ENCODE measurements at regions not wholly inside any gene's neighbourhood (a gene's known extent, or its start where the extent isn't known, plus 50 kb on each side); places are given as distances from the start of the nearest gene placed in this dataset.

DNA sequence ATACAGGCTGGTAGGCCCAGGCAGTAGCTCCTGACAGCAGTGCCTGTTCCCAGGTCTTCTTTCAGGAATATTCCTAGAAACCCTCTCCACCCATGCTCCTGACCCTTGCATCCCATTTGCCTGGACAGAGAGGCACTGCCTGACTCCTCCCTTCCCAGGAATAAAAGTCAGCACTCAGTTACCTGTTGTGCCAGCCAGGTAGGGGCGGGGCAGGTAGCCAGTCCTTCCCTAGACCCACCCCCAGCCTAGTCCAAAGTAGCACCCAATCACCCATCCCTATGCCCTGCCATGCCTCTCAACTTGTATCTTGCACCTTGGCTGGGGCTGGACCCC lies 129.9 kb downstream of the MRPL14 start:
- no peak for DNase-seq

- no peak for DNase-seq
Observed at GRCh38 chr6:43996618-43997344, 130.5 kb downstream of the MRPL14 start.

GRCh38 chr6:43995137-43995536 lies 132.1 kb downstream of the MRPL14 start:
- DNase-seq, result no peak

DNA sequence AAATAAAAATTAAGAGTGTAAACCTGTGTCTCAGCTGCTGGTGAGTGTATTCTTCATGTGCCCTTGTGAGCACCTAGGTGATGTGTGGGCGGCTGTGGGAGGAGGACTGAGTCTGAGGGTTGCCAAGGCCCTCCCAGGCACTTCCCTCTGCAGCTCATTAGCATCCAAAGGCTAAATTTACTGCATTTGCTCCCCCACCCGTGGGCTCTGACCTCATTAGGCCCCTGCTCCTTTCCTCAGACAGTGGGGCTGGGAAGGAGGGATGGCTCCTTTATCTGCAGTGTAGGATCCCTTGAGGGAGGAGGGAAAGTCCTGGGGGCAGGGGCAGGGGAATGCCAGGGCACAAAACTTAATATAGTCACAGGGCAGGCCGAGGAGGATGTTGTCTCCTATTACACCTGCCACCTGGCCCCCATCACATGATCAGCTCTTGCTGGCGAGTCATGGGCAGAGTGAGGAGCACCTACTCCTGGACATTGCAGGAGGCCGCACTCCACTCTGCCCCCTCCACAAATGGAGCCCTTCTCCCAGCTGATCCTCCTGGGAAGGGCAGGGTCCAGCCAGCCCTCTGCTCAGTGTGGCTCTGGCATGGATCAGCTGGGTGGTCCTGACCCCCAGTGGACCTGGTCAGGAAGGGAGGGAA lies 133.2 kb downstream of the MRPL14 start:
- DNase-seq, result no peak

GRCh38 chr6:43992783-43993644 lies 134.2 kb downstream of the MRPL14 start:
- DNase-seq, result no peak

GRCh38 chr6:43992126-43992663 lies 135.1 kb downstream of the MRPL14 start:
- DNase-seq, result no peak

GRCh38 chr6:43990627-43991619 lies 136.3 kb downstream of the MRPL14 start:
- DNase-seq, result no peak

- DNase-seq, result no peak
Observed at GRCh38 chr6:43990275-43990626, 137.0 kb downstream of the MRPL14 start.

DNA sequence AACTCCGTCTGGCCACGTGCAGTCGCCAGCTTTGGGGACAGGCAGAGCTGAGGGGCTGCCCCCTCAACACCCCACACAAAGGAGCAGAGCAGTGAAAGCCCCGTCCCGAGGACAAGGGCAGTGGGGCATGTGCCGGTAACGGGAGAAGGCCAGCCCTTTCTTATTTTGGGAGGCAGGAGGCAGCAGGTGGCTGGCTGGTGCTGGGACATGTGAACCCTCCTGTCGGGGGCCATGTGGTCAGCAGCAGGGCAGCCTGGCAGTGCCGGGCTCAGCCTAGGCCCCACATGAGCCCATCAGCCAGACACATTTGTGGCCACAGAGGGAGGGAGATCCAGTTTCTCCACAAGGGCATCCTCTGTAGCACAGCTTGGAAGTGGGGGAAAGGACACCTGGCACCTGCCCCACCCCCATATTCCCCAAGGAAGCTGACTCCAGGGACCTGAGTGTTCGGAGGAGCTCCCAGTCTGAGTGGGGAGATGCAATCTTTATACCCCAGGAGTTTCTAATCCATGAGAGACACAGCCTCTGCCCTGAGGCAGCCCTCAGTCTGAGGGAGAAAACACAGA lies 137.6 kb downstream of the MRPL14 start:
- no peak for DNase-seq

DNA sequence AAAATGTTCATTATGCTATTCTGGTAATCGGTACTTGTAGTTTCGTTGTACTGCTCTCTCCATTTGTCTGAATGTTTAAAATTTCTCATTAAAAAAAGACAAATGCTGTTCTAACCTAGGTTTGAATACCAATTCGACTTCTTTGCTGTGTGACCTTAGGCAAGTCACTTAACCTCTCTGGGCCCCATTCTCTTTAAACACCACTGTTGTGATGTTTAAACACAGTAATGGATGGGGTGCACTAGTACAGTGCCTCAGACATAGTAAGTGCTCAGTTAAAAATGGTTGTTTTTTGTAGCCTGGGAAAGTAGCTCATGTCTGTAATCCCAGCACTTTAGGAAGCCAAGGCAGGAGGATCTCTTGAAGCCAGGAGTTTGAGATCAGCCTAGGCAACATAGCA lies 138.5 kb downstream of the MRPL14 start:
- DNase-seq, result no peak

DNA sequence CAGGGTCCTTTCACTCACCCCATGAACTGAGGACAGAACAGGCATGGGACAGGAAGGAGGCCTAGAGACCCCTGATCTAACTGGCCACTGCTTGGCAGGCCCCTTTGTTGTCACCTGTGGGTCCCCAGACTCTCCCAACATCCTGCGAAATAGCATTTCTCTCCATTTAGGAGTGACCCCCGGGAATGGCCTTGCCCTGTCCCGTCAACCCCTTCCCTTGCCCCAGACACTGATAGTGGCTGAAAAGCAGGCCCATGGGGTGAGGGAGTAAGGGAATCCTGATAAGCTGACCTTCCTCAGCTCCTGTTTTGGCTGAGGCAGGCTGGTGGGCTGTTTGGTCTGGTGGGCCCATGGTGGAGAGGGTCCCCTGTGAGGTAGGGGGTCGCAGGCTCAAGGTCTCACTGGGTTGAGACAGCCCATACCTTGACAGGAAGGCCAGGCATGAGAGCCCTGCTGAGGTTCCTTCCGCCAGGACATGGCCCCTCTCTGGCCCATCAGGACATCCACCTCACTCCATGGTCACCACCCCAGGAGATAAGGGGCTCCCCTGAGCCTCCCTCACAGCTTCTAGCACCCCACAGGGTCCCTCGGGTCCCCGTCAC lies 139.3 kb downstream of the MRPL14 start:
- DNase-seq, result no peak

DNA sequence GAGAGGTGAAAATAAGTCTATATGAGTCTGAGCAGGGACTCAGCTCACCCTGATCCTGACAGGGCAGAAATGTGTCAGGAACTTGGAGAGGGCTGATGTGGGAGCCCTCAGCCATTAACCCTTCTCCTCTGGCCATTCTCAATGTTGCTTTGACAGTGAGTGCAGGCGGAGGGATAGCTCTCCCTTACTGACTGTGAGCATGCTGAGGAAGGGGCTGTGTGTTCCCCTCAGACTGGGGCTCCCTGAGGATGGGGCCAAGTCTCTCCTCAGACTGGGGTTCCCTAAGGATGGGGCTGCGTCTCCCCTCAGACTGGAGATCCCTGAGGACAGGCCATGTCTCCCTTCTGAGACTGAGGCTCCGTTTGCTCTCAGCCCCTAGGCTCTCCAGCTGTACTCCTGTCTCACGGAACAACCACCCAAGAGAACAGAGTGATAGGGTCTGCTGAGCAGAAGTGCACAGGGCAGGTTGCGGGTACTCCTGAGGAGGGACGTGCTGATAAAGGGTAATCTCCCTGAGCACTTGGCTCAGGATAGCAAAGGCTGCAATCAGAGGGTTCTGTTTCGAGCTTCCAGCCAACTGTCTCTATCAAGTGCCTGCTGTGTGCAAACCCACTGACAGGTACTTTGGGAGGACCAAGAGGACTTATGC lies 141.0 kb downstream of the MRPL14 start:
- DNase-seq, result no peak

- no peak for DNase-seq
Observed at GRCh38 chr6:43985329-43985728, 141.9 kb downstream of the MRPL14 start.

DNA sequence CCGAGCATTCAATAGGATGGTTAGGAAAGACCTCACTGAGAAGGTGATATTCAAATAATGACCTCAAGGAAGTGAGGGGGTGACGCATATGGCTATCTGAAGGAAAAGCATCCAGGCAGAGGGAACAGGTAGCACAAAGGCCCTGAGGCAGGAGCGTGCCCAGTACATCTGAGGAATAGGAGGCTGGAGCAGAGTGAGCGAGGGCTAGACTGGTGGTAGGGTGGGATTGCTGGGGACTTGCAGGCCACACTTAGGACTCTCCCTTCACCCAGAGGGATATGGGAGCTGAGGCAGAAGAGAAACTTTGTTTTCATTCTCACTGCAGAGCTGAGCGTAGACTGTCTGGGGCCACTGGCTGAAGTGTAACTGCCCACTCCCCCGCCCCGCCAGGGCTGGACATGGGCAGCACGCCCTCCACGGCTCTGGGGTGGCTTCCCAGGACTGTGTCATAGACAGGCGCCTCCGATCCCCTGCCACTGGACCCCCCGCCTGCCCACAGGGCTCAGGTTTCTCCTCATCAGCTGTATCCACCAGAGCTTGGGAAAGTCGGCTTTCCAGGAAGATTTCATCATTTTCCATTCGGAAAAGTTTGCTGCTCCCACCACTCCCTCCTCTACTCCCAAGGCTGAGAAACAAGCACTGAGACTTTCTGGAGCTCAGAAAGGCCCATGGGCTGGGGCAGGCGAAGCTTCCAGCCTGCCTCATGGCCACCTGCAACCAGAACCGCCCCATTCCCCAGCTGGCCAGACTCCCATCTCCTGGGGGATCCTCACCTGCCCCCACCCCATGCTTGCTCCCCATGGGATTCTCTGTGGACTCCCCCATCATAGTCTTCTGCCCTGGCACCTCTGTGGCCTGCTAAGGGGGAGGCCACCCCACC lies 142.6 kb downstream of the MRPL14 start:
- DNase-seq, result no peak

DNA sequence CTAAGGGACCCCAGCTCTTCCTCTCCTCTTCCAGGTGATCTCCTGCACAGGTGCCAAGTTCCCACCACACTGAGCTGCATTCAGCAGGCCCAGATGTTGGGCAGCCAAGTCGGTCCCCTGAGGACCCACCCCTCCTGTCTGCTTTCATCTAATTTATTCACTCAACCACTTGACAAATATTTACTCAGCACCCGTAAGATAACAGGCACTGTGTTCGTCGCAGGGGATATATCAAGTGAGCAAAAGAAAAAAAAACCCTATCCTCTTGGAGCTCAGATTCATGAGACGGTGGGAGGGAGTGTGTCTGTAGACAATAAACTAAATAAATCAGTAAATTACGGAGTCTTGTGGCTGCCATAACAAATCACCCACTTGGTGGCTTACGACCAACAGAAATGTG lies 143.6 kb downstream of the MRPL14 start:
- no peak for DNase-seq

GRCh38 chr6:43983191-43983590 lies 144.1 kb downstream of the MRPL14 start:
- DNase-seq, result no peak

DNA sequence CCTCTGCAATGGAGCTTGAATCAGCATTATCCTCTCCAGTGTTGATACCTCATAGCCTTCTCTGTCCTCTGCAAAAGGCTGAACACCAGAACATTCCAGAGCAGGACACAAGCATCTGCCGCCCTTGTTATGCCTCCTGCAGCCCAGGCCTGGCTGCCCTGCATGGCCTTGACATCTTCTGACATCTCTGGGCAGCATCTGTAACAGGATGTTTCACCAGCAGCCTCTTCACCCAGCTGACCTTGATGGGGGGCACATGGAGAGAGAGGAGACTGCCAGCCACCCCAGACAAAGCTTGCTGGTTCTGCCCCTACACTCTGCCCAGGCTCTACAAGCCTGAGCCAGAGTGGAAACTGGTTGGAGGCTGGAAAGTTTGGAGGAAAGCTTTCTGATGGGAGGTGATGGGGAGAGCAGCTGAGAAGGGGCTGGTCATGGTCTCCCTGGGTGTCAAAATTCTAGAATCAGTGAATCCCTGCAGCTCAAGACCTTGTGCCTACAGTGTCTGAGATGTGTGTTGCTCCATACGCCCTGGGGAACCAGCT lies 145.1 kb downstream of the MRPL14 start:
- DNase-seq, result no peak

DNA sequence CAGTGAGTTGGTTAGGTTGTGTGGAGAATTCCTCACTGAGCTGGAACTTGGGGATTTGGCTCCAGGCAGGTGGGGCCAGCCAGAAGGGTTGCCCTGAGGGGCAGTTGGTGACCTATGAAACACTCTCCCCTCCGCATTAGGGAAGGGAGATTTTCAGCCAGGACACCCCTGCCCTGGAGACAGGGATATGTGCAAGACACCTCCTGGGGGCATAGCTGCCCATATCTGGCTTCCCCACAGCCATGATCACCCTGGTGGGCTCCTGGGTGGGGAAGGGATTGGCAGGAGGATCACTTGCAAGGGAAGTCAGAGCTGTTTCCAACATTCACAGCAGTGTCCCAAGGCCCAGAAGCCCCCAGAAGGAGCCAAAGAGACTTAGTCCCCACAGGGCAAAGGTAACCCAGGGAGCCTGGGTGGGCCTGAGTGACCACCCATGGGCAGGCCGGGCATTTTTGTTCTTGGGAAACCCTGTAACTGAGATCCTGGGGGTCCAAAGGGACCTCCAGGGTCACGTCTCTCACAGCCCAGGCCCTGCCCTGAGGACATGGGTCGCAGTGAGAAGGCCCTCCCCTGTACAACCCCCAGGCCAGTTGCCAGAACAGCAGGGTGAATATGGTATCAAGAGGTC lies 145.8 kb downstream of the MRPL14 start:
- DNase-seq, result no peak
